Nephron (organoid): ENCODE measurements at regions not wholly inside any gene's neighbourhood (a gene's known extent, or its start where the extent isn't known, plus 50 kb on each side); places are given as distances from the start of the nearest gene placed in this dataset.
"Not testable (repeated sequence)": the region's sequence is repeated elsewhere in the genome, so short reads cannot be mapped to it uniquely, and the experiment has no call there.

Source experiments
- H3K27ac Mint-ChIP-seq, 3 experiments: 2 replicates each; pipeline ENCODE4 v1.8.0; 2020; ENCODE audit warnings: mixed read lengths in 3 of 3, mild to moderate bottlenecking in 2 of 3, moderate library complexity in 1 of 3
- H3K27me3 Mint-ChIP-seq: 2 replicates; pipeline ENCODE4 v1.8.0; 2021; ENCODE audit warnings: low read depth, mild to moderate bottlenecking, moderate library complexity, mixed read lengths
- H3K36me3 Mint-ChIP-seq: 2 replicates; pipeline ENCODE4 v1.8.0; 2020; ENCODE audit warnings: low read depth, mixed read lengths
- H3K4me1 Mint-ChIP-seq: 2 replicates; pipeline ENCODE4 v1.8.0; 2020; ENCODE audit warnings: mixed read lengths
- H3K4me3 Mint-ChIP-seq, 3 experiments: 2 replicates each; pipeline ENCODE4 v1.8.0; 2020; ENCODE audit warnings: mild to moderate bottlenecking in 3 of 3, mixed read lengths in 3 of 3, moderate library complexity in 2 of 3
- H3K9me3 Mint-ChIP-seq: 2 replicates; pipeline ENCODE4 v1.8.0; 2020; ENCODE audit warnings: mixed read lengths
- CTCF ChIP-seq, 3 experiments: fragments of 200-600 bp; sonication (generic); IDR thresholded peaks; one replicate each; pipeline ENCODE4 v1.5.0; 2021; ENCODE audit warnings: antibody characterized with exemption in 3 of 3; ENCODE audit not compliant: unreplicated experiment in 3 of 3

GRCh38 chr3:26012241-26012745, 222.4 kb downstream of the OXSM start:
- peaks cover 2% of the 10 kb centered on the region for H3K9me3 Mint-ChIP-seq
- no peaks in the 10 kb centered on the region for H3K4me1 Mint-ChIP-seq
- no peak overlapping the region for H3K27ac Mint-ChIP-seq
- TF ChIP-seq CTCF (IDR thresholded peaks at IDR 0.05; ENCODE audit: unreplicated experiment in 3 of 3): no peak
- H3K4me3 Mint-ChIP-seq: no peak overlapping the region
- H3K27me3 Mint-ChIP-seq: no peaks in the 10 kb centered on the region
- no peaks in the 10 kb centered on the region for H3K36me3 Mint-ChIP-seq

DNA sequence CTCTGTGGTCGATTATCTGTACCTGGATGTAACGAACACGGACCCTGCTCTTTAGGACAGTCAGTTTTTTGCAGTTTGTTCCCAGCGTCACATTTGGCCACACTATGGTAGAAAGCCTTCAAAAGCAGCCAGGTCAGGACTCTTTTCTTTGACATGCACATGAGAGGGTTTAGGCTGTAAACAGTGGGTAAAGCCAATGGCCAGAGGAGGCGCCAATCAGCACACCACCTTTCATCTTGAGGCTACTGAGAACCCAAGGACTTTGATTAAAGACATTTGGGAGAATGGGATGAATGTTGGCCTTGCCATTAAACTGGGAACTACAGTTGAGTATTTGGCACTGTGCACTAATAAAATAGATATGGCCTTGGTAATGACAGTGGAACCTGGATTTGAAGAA, 225.9 kb downstream of the OXSM start:
- no peaks in the 10 kb centered on the region for H3K4me1 Mint-ChIP-seq
- H3K27ac Mint-ChIP-seq: no peak overlapping the region

DNA sequence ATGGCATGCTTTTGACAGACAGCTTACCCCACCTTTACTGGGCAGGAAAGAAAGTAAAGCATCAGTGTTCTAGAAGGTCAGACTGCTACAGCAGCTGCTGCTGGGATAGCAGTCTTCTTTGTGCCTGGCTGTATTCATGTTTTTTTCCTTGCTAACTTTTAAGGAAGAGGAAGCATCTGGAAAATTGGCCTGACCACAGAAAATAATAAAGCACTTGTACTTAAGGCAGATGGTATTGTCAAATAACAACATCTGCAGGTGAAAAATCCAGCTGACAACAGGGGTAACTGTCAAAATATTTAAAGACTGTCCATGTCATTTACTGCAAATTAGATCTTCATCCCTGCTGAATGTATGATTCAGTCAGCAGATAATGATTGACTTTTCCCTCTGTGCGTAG, 229.0 kb downstream of the OXSM start:
- no peak for TF ChIP-seq CTCF (IDR thresholded peaks at IDR 0.05; ENCODE audit: unreplicated experiment in 3 of 3)
- Mint-ChIP-seq H3K4me3 (no peak overlapping the region), H3K4me1 (no peaks in the 10 kb centered on the region), H3K9me3 (peaks cover 21% of the 10 kb centered on the region), H3K27ac (no peak overlapping the region), H3K27me3 (no peaks in the 10 kb centered on the region), H3K36me3 (no peaks in the 10 kb centered on the region)

More for the DNA sequence above, 225.9 kb downstream of the OXSM start:
- Mint-ChIP-seq H3K9me3 (no peaks in the 10 kb centered on the region), H3K27me3 (no peaks in the 10 kb centered on the region), H3K36me3 (no peaks in the 10 kb centered on the region), H3K4me3 (no peak overlapping the region)
- no peak for TF ChIP-seq CTCF (IDR thresholded peaks at IDR 0.05; ENCODE audit: unreplicated experiment in 3 of 3)

DNA sequence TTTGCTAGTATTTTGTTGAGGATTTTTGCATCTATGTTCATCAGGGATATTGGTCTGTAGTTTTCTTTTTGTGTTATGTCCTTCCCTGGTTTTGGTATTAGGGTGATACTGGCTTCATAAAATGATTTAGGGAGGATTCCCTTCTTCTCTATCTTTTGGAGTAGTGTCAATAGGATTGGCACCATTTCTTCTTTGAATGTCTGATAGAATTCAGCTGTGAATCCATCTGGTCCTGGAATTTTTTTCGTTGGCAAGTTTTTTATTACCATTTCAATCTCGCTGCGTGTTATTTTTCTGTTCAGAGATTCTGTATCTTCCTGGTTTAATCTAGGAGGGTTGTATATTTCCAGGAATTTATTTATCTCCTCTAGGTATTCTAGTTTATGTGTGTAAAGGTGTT, 234.3 kb downstream of the OXSM start:
- not testable (repeated sequence) for H3K4me1 Mint-ChIP-seq, H3K4me3 Mint-ChIP-seq, H3K36me3 Mint-ChIP-seq, H3K27ac Mint-ChIP-seq, H3K27me3 Mint-ChIP-seq
- peaks cover 39% of the 10 kb centered on the region for H3K9me3 Mint-ChIP-seq

DNA sequence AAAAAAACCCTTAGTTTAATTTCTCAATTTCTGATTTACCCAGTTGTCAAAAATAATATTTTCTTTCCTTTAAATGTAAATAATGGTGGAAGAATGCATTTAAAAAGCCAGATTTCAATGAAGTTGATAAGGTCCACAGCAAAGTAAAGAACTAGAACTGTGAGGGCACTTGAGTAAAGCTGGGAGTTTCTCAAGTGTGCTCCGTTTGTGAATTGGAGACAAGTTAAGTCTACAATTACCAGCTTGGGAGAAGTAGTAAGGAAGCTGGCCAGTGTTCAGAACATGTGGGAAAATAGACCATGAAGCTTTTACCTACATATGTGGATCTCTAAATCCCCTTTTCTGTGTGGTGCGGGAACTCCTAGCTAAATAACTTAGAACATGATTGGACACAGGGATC, 239.4 kb downstream of the OXSM start:
- H3K4me1 Mint-ChIP-seq: no peaks in the 10 kb centered on the region
- no peak for TF ChIP-seq CTCF (IDR thresholded peaks at IDR 0.05; ENCODE audit: unreplicated experiment in 3 of 3)
- H3K27ac Mint-ChIP-seq: no peak overlapping the region
- no peak overlapping the region for H3K4me3 Mint-ChIP-seq
- no peaks in the 10 kb centered on the region for H3K27me3 Mint-ChIP-seq
- peaks cover 24% of the 10 kb centered on the region for H3K9me3 Mint-ChIP-seq
- H3K36me3 Mint-ChIP-seq: peaks cover 5% of the 10 kb centered on the region

DNA sequence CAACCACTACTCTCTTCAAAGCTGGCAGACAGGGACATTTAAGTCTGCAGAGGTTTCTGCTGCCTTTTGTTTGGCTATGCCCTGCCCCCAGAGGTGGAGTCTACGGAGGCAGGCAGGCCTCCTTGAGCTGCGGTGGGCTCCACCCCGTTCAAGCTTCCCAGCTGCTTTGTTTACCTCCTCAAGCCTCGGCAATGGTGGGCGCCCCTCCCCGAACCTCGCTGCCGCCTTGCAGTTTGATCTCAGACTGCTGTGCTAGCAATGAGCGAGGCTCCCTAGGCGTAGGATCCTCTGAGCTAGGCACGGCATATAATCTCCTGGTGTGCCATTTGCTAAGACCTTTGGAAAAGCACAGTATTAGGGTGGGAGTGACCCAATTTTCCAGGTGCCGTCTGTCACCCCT, 252.2 kb downstream of the OXSM start:
- not testable (repeated sequence) for H3K27ac Mint-ChIP-seq, H3K4me3 Mint-ChIP-seq, H3K36me3 Mint-ChIP-seq, H3K4me1 Mint-ChIP-seq, H3K27me3 Mint-ChIP-seq
- H3K9me3 Mint-ChIP-seq: peaks cover 43% of the 10 kb centered on the region

GRCh38 chr3:26049951-26050350, 260.1 kb downstream of the OXSM start:
- no peak overlapping the region for H3K27ac Mint-ChIP-seq
- no peaks in the 10 kb centered on the region for H3K4me1 Mint-ChIP-seq
- H3K4me3 Mint-ChIP-seq: no peak overlapping the region
- peaks cover 5% of the 10 kb centered on the region for H3K27me3 Mint-ChIP-seq
- no peak for TF ChIP-seq CTCF (IDR thresholded peaks at IDR 0.05; ENCODE audit: unreplicated experiment in 3 of 3)
- no peaks in the 10 kb centered on the region for H3K9me3 Mint-ChIP-seq
- no peaks in the 10 kb centered on the region for H3K36me3 Mint-ChIP-seq
